B cell (primary cell): ENCODE measurements at regions not wholly inside any gene's neighbourhood (a gene's known extent, or its start where the extent isn't known, plus 50 kb on each side); places are given as distances from the start of the nearest gene placed in this dataset.

Experiments used
- CTCF ChIP-seq: fragments of 200-600 bp; IDR thresholded peaks from one replicate; pipeline ENCODE4 v1.8.0; 2022; ENCODE audit warnings: antibody characterized with exemption, mild to moderate bottlenecking
- EZH2 ChIP-seq: IDR thresholded peaks from 2 replicates; pipeline ENCODE4 v1.6.1; 2012; ENCODE audit warnings: borderline replicate concordance, low read depth, mild to moderate bottlenecking, moderate library complexity, low read length; ENCODE audit not compliant: insufficient read depth, poor library complexity, severe bottlenecking

GRCh38 chr3:148344521-148344920 is 353.2 kb upstream of the AGTR1 start:
- no peak for TF ChIP-seq CTCF
- no peak for TF ChIP-seq EZH2
